ENCODE measurements at regions not wholly inside any gene's neighbourhood (a gene's known extent, or its start where the extent isn't known, plus 50 kb on each side); places are given as distances from the start of the nearest gene placed in this dataset.

GRCh38 chr6:139632840-139633239 lies 258.4 kb upstream of the CITED2 start:
- TF ChIP-seq, protein P1, sequence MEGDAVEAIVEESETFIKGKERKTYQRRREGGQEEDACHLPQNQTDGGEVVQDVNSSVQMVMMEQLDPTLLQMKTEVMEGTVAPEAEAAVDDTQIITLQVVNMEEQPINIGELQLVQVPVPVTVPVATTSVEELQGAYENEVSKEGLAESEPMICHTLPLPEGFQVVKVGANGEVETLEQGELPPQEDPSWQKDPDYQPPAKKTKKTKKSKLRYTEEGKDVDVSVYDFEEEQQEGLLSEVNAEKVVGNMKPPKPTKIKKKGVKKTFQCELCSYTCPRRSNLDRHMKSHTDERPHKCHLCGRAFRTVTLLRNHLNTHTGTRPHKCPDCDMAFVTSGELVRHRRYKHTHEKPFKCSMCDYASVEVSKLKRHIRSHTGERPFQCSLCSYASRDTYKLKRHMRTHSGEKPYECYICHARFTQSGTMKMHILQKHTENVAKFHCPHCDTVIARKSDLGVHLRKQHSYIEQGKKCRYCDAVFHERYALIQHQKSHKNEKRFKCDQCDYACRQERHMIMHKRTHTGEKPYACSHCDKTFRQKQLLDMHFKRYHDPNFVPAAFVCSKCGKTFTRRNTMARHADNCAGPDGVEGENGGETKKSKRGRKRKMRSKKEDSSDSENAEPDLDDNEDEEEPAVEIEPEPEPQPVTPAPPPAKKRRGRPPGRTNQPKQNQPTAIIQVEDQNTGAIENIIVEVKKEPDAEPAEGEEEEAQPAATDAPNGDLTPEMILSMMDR (IDR thresholded peaks at IDR 0.05) = no peak
- no peak for TF ChIP-seq POLR2A (IDR thresholded peaks at IDR 0.05)
